Esophagus squamous epithelium (tissue), 5 donors: ENCODE measurements at regions not wholly inside any gene's neighbourhood (a gene's known extent, or its start where the extent isn't known, plus 50 kb on each side); places are given as distances from the start of the nearest gene placed in this dataset.

ENCODE experiments used
- DNase-seq: peaks from one replicate; lab custom pipeline; 2025; lab: John Stamatoyannopoulos, UW
- H3K27ac ChIP-seq, 4 donors: fragments of 200-600 bp; sonication (generic); one replicate each; pipeline ENCODE4 v1.5.1; 2016 to 2019; ENCODE audit warnings: mild to moderate bottlenecking in 1 of 4
- H3K27me3 ChIP-seq, 4 donors: fragments of 200-600 bp; sonication (generic); 1 replicate in 3 of 4; 2 replicates in 1 of 4; pipeline versions ENCODE4 v1.5.1 to v1.6.0; 2017 to 2021; ENCODE audit warnings: antibody characterized with exemption in 1 of 4
- H3K36me3 ChIP-seq, 3 donors: fragments of 200-600 bp; sonication (generic); one replicate each; pipeline ENCODE4 v1.5.1; 2016 to 2019
- H3K4me1 ChIP-seq, 3 donors: fragments of 200-600 bp; sonication (generic); one replicate each; pipeline ENCODE4 v1.5.1; 2017 to 2019
- H3K4me3 ChIP-seq, 4 donors: fragments of 200-600 bp; sonication (generic); 1 replicate in 3 of 4; 2 replicates in 1 of 4; pipeline ENCODE4 v1.5.1; 2016 to 2019; ENCODE audit warnings: mild to moderate bottlenecking in 2 of 4, moderate library complexity in 1 of 4
- H3K9me3 ChIP-seq, 3 donors: fragments of 200-600 bp; sonication (generic); one replicate each; pipeline ENCODE4 v1.5.1; 2016 to 2019
- POLR2A ChIP-seq, 4 donors: fragments of 450-650 bp; IDR thresholded peaks; one replicate each; pipeline ENCODE4 v1.6.1; 2017; ENCODE audit warnings: antibody characterized with exemption in 4 of 4, mild to moderate bottlenecking in 4 of 4, moderate library complexity in 3 of 4
- WGBS, 2 donors: methylation state at CpG; one replicate each; pipeline ENCODE4 v1.1.5; 2018; 5-methylcytosine and 5-hydroxymethylcytosine counted together
- intact Hi-C: fragments of 100-400 bp; cut with DNase I; formaldehyde crosslinking; loops from one replicate; pipeline ENCODE4 v1.15.0; 2022
- TF ChIP-seq, protein P1 (sequence below), 6 experiments: fragments of 450-650 bp in 4 of 6; fragments of 200-600 bp in 2 of 6; sonication (generic) in 2 of 6; IDR thresholded peaks; one replicate each; pipeline ENCODE4 v1.5.1; 2016 to 2019; ENCODE audit warnings: antibody characterized with exemption in 6 of 6, mild to moderate bottlenecking in 4 of 6, moderate library complexity in 4 of 6
- donor health status: DM: yes; HTN: yes; CAD: no.

DNA sequence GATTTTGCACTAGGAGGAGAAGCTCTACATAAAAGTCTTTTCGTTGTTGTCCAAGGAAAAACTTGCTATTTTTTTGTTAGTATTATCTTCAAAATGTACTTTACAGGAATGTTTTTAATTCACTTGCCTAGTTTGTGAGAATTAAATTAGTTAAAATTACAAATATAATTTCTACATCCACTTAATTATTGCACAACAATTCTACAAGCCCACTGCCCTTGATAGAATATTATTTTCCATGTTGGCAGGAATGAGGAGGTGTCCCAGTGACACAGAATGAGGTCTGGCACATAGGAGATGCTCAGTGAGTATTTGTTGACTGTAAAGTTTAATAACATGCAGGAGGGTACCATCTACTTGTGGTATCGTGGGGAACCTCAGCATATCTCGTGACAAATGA, 255.4 kb downstream of the SDHAF3 start:
- no peak for TF ChIP-seq POLR2A (IDR thresholded peaks at IDR 0.05)
- TF ChIP-seq, protein P1, sequence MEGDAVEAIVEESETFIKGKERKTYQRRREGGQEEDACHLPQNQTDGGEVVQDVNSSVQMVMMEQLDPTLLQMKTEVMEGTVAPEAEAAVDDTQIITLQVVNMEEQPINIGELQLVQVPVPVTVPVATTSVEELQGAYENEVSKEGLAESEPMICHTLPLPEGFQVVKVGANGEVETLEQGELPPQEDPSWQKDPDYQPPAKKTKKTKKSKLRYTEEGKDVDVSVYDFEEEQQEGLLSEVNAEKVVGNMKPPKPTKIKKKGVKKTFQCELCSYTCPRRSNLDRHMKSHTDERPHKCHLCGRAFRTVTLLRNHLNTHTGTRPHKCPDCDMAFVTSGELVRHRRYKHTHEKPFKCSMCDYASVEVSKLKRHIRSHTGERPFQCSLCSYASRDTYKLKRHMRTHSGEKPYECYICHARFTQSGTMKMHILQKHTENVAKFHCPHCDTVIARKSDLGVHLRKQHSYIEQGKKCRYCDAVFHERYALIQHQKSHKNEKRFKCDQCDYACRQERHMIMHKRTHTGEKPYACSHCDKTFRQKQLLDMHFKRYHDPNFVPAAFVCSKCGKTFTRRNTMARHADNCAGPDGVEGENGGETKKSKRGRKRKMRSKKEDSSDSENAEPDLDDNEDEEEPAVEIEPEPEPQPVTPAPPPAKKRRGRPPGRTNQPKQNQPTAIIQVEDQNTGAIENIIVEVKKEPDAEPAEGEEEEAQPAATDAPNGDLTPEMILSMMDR (IDR thresholded peaks at IDR 0.05): no peak
- Histone ChIP-seq H3K9me3 (no peaks in the 10 kb centered on the region), H3K27ac (no peak overlapping the region), H3K36me3 (no peaks in the 10 kb centered on the region), H3K27me3 (no peaks in the 10 kb centered on the region), H3K4me1 (no peaks in the 10 kb centered on the region), H3K4me3 (no peak overlapping the region)
- 61 to 62% methylated on average over 3 of the region's 3 CpGs for WGBS, 2 donors
- DNase-seq: no peak
- intact Hi-C loops: loop anchor here (10.0 kb wide), 1 partner anchor 58 kb away; no protein-coding TSS in a partner anchor

DNA sequence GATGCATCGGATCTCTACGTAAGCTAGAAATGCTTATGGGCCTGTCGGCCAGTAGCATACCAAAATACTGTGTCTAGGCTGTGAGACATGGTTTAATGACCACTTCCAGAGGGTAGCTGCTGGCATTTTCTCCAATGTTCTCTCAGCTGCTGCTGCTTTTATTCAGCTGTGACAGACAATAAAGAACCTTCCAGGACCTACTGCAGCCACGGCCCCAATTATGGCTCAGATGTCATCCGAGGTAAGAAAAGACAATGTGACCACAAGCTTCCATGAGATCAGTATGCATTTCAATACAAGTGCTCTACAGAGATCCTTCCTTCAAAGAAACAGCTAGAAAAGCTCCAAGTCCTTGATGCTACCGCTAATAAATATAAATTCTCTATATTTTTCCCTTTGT, 256.2 kb downstream of the SDHAF3 start:
- Histone ChIP-seq H3K27me3 (no peaks in the 10 kb centered on the region), H3K9me3 (no peaks in the 10 kb centered on the region), H3K4me3 (no peak overlapping the region), H3K27ac (no peak overlapping the region), H3K4me1 (no peaks in the 10 kb centered on the region), H3K36me3 (no peaks in the 10 kb centered on the region)
- intact Hi-C loops: loop anchor here (10.0 kb wide), 1 partner anchor 59 kb away; no protein-coding TSS in a partner anchor
- 79 to 82% methylated on average over 6 of the region's 6 CpGs for WGBS, 2 donors
- no peak for DNase-seq
- TF ChIP-seq, protein P1 (IDR thresholded peaks at IDR 0.05): no peak
- TF ChIP-seq POLR2A (IDR thresholded peaks at IDR 0.05): no peak

DNA sequence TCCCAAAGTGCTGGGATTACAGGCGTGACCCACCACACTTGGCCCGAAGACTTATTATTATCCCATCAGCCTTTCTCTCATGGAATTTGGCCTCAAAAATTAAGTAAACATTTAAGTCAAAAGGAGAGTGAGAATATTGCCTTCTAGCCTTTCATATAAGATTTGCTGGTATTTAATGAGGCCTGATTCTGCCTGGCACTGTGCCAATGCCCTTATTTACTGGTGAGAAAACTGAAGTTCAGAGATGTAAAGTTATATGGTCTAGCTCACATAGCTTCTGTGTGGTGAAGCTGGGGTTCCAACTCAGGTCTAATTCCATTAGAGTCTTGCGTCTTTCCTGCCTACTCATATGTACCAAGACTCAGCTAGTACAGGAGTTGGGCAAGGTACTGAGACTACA, 260.2 kb downstream of the SDHAF3 start:
- no peak for DNase-seq
- Histone ChIP-seq H3K27ac (no peak overlapping the region), H3K4me3 (no peak overlapping the region), H3K27me3 (no peaks in the 10 kb centered on the region), H3K4me1 (no peaks in the 10 kb centered on the region), H3K36me3 (no peaks in the 10 kb centered on the region), H3K9me3 (no peaks in the 10 kb centered on the region)
- TF ChIP-seq, protein P1 (IDR thresholded peaks at IDR 0.05): no peak
- no peak for TF ChIP-seq POLR2A (IDR thresholded peaks at IDR 0.05)
- WGBS, 2 donors: 84 to 92% methylated on average over 3 of the region's 3 CpGs
- intact Hi-C loops: loop anchor here (10.0 kb wide), 1 partner anchor 63 kb away; no protein-coding TSS in a partner anchor

DNA sequence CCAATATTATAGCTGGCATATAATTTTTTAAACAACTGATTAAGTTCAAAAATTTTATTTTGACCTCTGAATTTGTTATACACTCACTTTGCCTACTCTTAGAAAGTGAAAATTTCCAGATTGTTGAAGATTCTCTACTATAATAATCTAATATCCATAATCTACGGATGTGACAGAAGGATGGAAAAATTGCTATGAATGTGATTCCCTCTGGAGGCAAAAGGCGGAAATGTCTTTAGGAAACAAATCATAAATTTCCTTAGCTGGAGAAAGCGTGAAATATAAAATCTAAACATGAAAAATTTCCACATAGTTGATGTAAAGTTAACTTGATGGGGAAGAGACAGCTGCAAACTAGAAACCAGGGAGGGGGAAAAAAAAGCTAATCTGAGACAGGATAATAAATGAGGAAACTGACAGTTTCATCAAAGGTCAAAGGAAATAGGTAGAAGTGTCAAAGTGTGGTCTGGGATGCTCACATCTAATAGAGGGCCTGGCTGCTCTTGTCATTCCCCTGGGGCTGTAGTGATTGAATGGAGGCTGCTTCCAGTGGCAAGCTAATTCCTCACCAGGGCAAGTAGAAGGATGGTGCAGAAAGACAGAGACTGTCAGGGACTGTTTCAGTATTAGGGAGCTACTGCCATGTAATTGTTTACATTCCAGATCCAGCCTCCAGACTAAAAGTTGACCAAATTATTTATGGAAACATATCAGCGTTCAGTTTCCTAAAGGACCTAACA, 264.5 kb downstream of the SDHAF3 start:
- DNase-seq: no peak
- no peak overlapping the region for H3K4me3 ChIP-seq
- WGBS, 2 donors: 52 to 66% methylated on average over 4 of the region's 4 CpGs
- H3K27me3 ChIP-seq: no peaks in the 10 kb centered on the region
- H3K9me3 ChIP-seq: no peaks in the 10 kb centered on the region
- TF ChIP-seq, protein P1 (IDR thresholded peaks at IDR 0.05): no peak
- no peak for TF ChIP-seq POLR2A (IDR thresholded peaks at IDR 0.05)
- intact Hi-C loops: no loop called here
- no peaks in the 10 kb centered on the region for H3K4me1 ChIP-seq
- H3K36me3 ChIP-seq: no peaks in the 10 kb centered on the region
- no peak overlapping the region for H3K27ac ChIP-seq

DNA sequence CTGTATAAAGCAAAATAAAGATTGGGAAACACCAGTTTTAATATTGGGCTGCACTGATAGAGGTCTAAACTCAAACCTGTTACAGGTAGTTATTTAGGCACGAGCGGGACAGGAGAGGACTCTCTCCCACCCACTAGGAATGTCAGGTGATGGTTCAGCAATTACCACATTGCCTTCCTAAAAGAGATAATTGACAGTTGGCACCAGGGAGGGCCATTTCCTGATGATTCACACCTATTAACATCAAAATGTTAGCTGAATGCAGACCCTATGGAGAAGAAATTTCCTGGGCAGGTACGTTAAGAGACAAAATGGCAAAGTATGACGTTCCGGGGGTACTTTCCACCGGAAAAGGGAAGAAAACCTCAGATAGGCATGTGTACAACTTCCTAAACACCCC, 272.6 kb downstream of the SDHAF3 start:
- DNase-seq: no peak
- Histone ChIP-seq H3K9me3 (no peaks in the 10 kb centered on the region), H3K27ac (no peak overlapping the region), H3K27me3 (no peaks in the 10 kb centered on the region), H3K4me3 (no peak overlapping the region), H3K4me1 (no peaks in the 10 kb centered on the region), H3K36me3 (no peaks in the 10 kb centered on the region)
- no peak for TF ChIP-seq POLR2A (IDR thresholded peaks at IDR 0.05)
- TF ChIP-seq, protein P1 (IDR thresholded peaks at IDR 0.05): no peak
- 80 to 81% methylated on average over 6 of the region's 6 CpGs for WGBS, 2 donors
- intact Hi-C loops: no loop called here
